B cell (primary cell): ENCODE measurements at regions not wholly inside any gene's neighbourhood (a gene's known extent, or its start where the extent isn't known, plus 50 kb on each side); places are given as distances from the start of the nearest gene placed in this dataset.

Experiments
- ATAC-seq: fragments of 200-7000 bp; cut with Tn5 transposase; one replicate; pipeline ENCODE4 v1.10.0; 2021; ENCODE audit warnings: low read depth, mild to moderate bottlenecking, moderate number of reproducible peaks, moderate library complexity
- CTCF ChIA-PET: fragments of 350-600 bp; sonication (Branson Sonifier 250); formaldehyde crosslinking; loops from one replicate; lab custom pipeline; 2021; ENCODE audit warnings: antibody characterized with exemption, inconsistent platforms; lab: Charles Lee
- POLR2A ChIA-PET: fragments of 350-600 bp; sonication (Branson Sonifier 250); formaldehyde crosslinking; loops from one replicate; lab custom pipeline; 2021; ENCODE audit warnings: antibody characterized with exemption; lab: Charles Lee
- DNase-seq: peaks from one replicate; pipeline ENCODE4 v3.0.0; 2013
- H2AFZ ChIP-seq: 2 replicates; pipeline ENCODE4 v1.6.1; 2012; ENCODE audit warnings: mild to moderate bottlenecking, low read depth, low read length; ENCODE audit not compliant: insufficient read depth, poor library complexity, severe bottlenecking
- H3K27ac ChIP-seq, 2 donors: 1 replicate in 1 of 2; 2 replicates in 1 of 2; pipeline ENCODE4 v1.5.1; 2012 to 2013; ENCODE audit warnings: low read length in 2 of 2, mild to moderate bottlenecking in 2 of 2, moderate library complexity in 1 of 2
- H3K27me3 ChIP-seq, 4 experiments: fragments of 200-600 bp in 1 of 4; sonication (generic) in 1 of 4; replicated peaks in 1 of 4; 1 replicate in 2 of 4; 2 replicates in 2 of 4; pipeline versions ENCODE4 v1.6.1 to v1.7.0; 2013 to 2016; ENCODE audit warnings: low read length in 3 of 4, mild to moderate bottlenecking in 2 of 4, mixed read lengths in 1 of 4, moderate library complexity in 1 of 4; ENCODE audit not compliant: insufficient read depth in 4 of 4, control insufficient read depth in 3 of 4; ENCODE audit errors: control extremely low read depth in 1 of 4
- H3K36me3 ChIP-seq, 2 experiments: replicated peaks in 1 of 2; 1 replicate in 1 of 2; 2 replicates in 1 of 2; pipeline versions ENCODE4 v1.6.1 to v1.7.1; 2013; ENCODE audit warnings: low read length in 1 of 2; ENCODE audit not compliant: insufficient read depth in 2 of 2, control insufficient read depth in 1 of 2; ENCODE audit errors: control extremely low read depth in 1 of 2, extremely low read depth in 1 of 2
- H3K4me1 ChIP-seq, 2 donors: fragments of 200-600 bp in 1 of 2; sonication (generic) in 1 of 2; 1 replicate in 1 of 2; 2 replicates in 1 of 2; pipeline versions ENCODE4 v1.5.1 to v1.6.1; 2013 to 2017; ENCODE audit warnings: low read length in 2 of 2; ENCODE audit not compliant: control insufficient read depth in 2 of 2, insufficient read depth in 2 of 2
- H3K4me2 ChIP-seq: replicated peaks from 2 replicates; pipeline ENCODE3; 2012; ENCODE audit warnings: mild to moderate bottlenecking, low read depth, low read length; ENCODE audit not compliant: poor library complexity, severe bottlenecking
- H3K4me3 ChIP-seq, 5 experiments: fragments of 200-600 bp in 1 of 5; sonication (generic) in 1 of 5; 1 replicate in 3 of 5; 2 replicates in 2 of 5; pipeline versions ENCODE4 v1.5.1 to v1.7.0; 2011 to 2016; ENCODE audit warnings: low read length in 4 of 5, mild to moderate bottlenecking in 4 of 5, low read depth in 2 of 5, control low read depth in 1 of 5, moderate library complexity in 1 of 5; ENCODE audit not compliant: insufficient read depth in 1 of 5; ENCODE audit errors: control extremely low read depth in 1 of 5, extremely low read depth in 1 of 5
- H3K79me2 ChIP-seq: fragments of 200-600 bp; sonication (generic); one replicate; pipeline ENCODE4 v1.6.0; 2016; ENCODE audit warnings: low read length; ENCODE audit not compliant: control insufficient read depth, insufficient read depth
- H3K9ac ChIP-seq: fragments of 200-600 bp; sonication (generic); 2 replicates; pipeline ENCODE4 v1.6.1; 2017; ENCODE audit warnings: mild to moderate bottlenecking, low read length, moderate library complexity
- H3K9me3 ChIP-seq, 3 donors: one replicate each; pipeline versions ENCODE4 v1.6.1 to v1.7.1; 2013; ENCODE audit warnings: low read length in 2 of 3; ENCODE audit not compliant: control insufficient read depth in 2 of 3, insufficient read depth in 1 of 3; ENCODE audit errors: control extremely low read depth in 1 of 3
- H4K20me1 ChIP-seq: 2 replicates; pipeline ENCODE4 v1.6.0; 2012; ENCODE audit warnings: mild to moderate bottlenecking, low read length; ENCODE audit not compliant: insufficient read depth, control insufficient read depth, poor library complexity, severe bottlenecking
- H3K27ac Mint-ChIP-seq: one replicate; pipeline ENCODE4 v1.8.0; 2021; ENCODE audit warnings: mixed read lengths
- H3K27me3 Mint-ChIP-seq: one replicate; pipeline ENCODE4 v1.8.0; 2021; ENCODE audit warnings: mixed read lengths
- H3K4me1 Mint-ChIP-seq: one replicate; pipeline ENCODE4 v1.8.0; 2021; ENCODE audit warnings: mixed read lengths
- H3K4me3 Mint-ChIP-seq: one replicate; pipeline ENCODE4 v1.8.0; 2021; ENCODE audit warnings: mixed read lengths
- H3K9me3 Mint-ChIP-seq: one replicate; pipeline ENCODE4 v1.8.0; 2022; ENCODE audit warnings: mixed read lengths; ENCODE audit not compliant: insufficient read depth
- CTCF ChIP-seq: fragments of 200-600 bp; IDR thresholded peaks from one replicate; pipeline ENCODE4 v1.8.0; 2022; ENCODE audit warnings: antibody characterized with exemption, mild to moderate bottlenecking
- EZH2 ChIP-seq: IDR thresholded peaks from 2 replicates; pipeline ENCODE4 v1.6.1; 2012; ENCODE audit warnings: borderline replicate concordance, low read depth, mild to moderate bottlenecking, moderate library complexity, low read length; ENCODE audit not compliant: insufficient read depth, poor library complexity, severe bottlenecking
- WGBS: methylation state at CpG from one replicate; pipeline ENCODE4 v1.1.5; 2013; ENCODE audit warnings: missing lambda C conversion rate; ENCODE audit not compliant: insufficient coverage; 5-methylcytosine and 5-hydroxymethylcytosine counted together
- intact Hi-C: fragments of 100-400 bp; cut with micrococcal nuclease; formaldehyde crosslinking; loops from one replicate; pipeline ENCODE4 v1.10.0; 2022

- DNase-seq, result no peak
- TF ChIP-seq CTCF (no peak), EZH2 (no peak)
- Histone ChIP-seq H3K4me2 (no peak overlapping the region), H3K4me3 (no peak overlapping the region), H3K9ac (no peak overlapping the region), H2AFZ (no peak overlapping the region), H3K4me1 (no peaks in the 10 kb centered on the region), H3K9me3 (peaks cover 0 to 3% (median 0%) of the 10 kb centered on the region in 3 donors), H3K36me3 (no peaks in the 10 kb centered on the region), H3K79me2 (no peaks in the 10 kb centered on the region), H3K27me3 (no peaks in the 10 kb centered on the region), H3K27ac (no peak overlapping the region), H4K20me1 (no peaks in the 10 kb centered on the region)
- no peak overlapping the region for H3K27ac Mint-ChIP-seq
- ChIA-PET CTCF (no interaction called here), POLR2A (no interaction called here)
- 90% methylated on average over 2 of the region's 4 CpGs for WGBS
- H3K4me3 Mint-ChIP-seq, result no peak overlapping the region
- intact Hi-C loops, result no loop called here
- H3K4me1 Mint-ChIP-seq, result no peaks in the 10 kb centered on the region
- H3K27me3 Mint-ChIP-seq, result no peaks in the 10 kb centered on the region
- peaks cover 2% of the 10 kb centered on the region for H3K9me3 Mint-ChIP-seq
- no peak for ATAC-seq
Measured at GRCh38 chr13:67645874-67646467, 415.8 kb upstream of the PCDH9 start.

GRCh38 chr13:67643516-67644055 lies 413.4 kb upstream of the PCDH9 start:
- Mint-ChIP-seq H3K4me1 (no peaks in the 10 kb centered on the region), H3K9me3 (no peaks in the 10 kb centered on the region), H3K27me3 (no peaks in the 10 kb centered on the region), H3K27ac (no peak overlapping the region), H3K4me3 (no peak overlapping the region)
- Histone ChIP-seq H3K79me2 (no peaks in the 10 kb centered on the region), H3K4me1 (no peaks in the 10 kb centered on the region), H3K27me3 (no peaks in the 10 kb centered on the region), H3K4me2 (no peak overlapping the region), H3K36me3 (no peaks in the 10 kb centered on the region), H2AFZ (no peak overlapping the region), H3K9ac (no peak overlapping the region), H3K27ac (no peak overlapping the region), H4K20me1 (no peaks in the 10 kb centered on the region), H3K4me3 (no peak overlapping the region), H3K9me3 (peaks cover 0 to 3% (median 0%) of the 10 kb centered on the region in 3 donors)
- DNase-seq (no peak), ATAC-seq (no peak)
- no CpG with 5 or more reads among the region's 1 CpG for WGBS
- TF ChIP-seq CTCF (no peak), EZH2 (no peak)
- CTCF ChIA-PET, result no interaction called here
- POLR2A ChIA-PET, result no interaction called here
- intact Hi-C loops, result no loop called here
